ENCODE measurements at regions not wholly inside any gene's neighbourhood (a gene's known extent, or its start where the extent isn't known, plus 50 kb on each side); places are given as distances from the start of the nearest gene placed in this dataset.

- DNase-seq (ENCODE audit: low read depth), result no peak
Observed at GRCh38 chr5:173801006-173801405, 87.1 kb upstream of the CPEB4 start.

GRCh38 chr5:173802670-173803165 lies 85.4 kb upstream of the CPEB4 start:
- no peak for DNase-seq (ENCODE audit: low read depth)

- no peak for DNase-seq (ENCODE audit: low read depth)
Observed at GRCh38 chr5:173804579-173804978, 83.6 kb upstream of the CPEB4 start.

GRCh38 chr5:173806270-173807035 lies 81.7 kb upstream of the CPEB4 start:
- DNase-seq (ENCODE audit: low read depth), result no peak

GRCh38 chr5:173807181-173807655 lies 80.9 kb upstream of the CPEB4 start:
- DNase-seq (ENCODE audit: low read depth), result no peak

- DNase-seq (ENCODE audit: low read depth), result no peak
Observed at GRCh38 chr5:173808079-173808808, 79.9 kb upstream of the CPEB4 start.

GRCh38 chr5:173809014-173809413 lies 79.1 kb upstream of the CPEB4 start:
- DNase-seq (ENCODE audit: low read depth), result no peak

GRCh38 chr5:173812811-173813550 lies 75.2 kb upstream of the CPEB4 start:
- DNase-seq (ENCODE audit: low read depth), result no peak

- DNase-seq (ENCODE audit: low read depth), result no peak
Observed at GRCh38 chr5:173814053-173814452, 74.1 kb upstream of the CPEB4 start.

- DNase-seq (ENCODE audit: low read depth), result no peak
Observed at GRCh38 chr5:173815571-173815970, 72.6 kb upstream of the CPEB4 start.

- DNase-seq (ENCODE audit: low read depth), result no peak
Observed at GRCh38 chr5:173816728-173817127, 71.4 kb upstream of the CPEB4 start.

GRCh38 chr5:173817561-173817960 lies 70.6 kb upstream of the CPEB4 start:
- DNase-seq (ENCODE audit: low read depth), result no peak

GRCh38 chr5:173819521-173819920 lies 68.6 kb upstream of the CPEB4 start:
- DNase-seq (ENCODE audit: low read depth), result no peak

GRCh38 chr5:173823274-173823644 lies 64.9 kb upstream of the CPEB4 start:
- no peak for DNase-seq (ENCODE audit: low read depth)

- peak; percentile 26 for DNase-seq (ENCODE audit: low read depth)
Observed at GRCh38 chr5:173823721-173824567, 64.2 kb upstream of the CPEB4 start.

- no peak for DNase-seq (ENCODE audit: low read depth)
Observed at GRCh38 chr5:173825215-173825865, 62.8 kb upstream of the CPEB4 start.

- DNase-seq (ENCODE audit: low read depth), result no peak
Observed at GRCh38 chr5:173826086-173826427, 62.1 kb upstream of the CPEB4 start.

- no peak for DNase-seq (ENCODE audit: low read depth)
Observed at GRCh38 chr5:173826428-173827350, 61.5 kb upstream of the CPEB4 start.

- no peak for DNase-seq (ENCODE audit: low read depth)
Observed at GRCh38 chr5:173828952-173829351, 59.2 kb upstream of the CPEB4 start.

- no peak for DNase-seq (ENCODE audit: low read depth)
Observed at GRCh38 chr5:173829826-173830225, 58.3 kb upstream of the CPEB4 start.

Measured in fibroblast of the conjunctiva (primary cell).